ENCODE measurements at regions not wholly inside any gene's neighbourhood (a gene's known extent, or its start where the extent isn't known, plus 50 kb on each side); places are given as distances from the start of the nearest gene placed in this dataset.

DNA sequence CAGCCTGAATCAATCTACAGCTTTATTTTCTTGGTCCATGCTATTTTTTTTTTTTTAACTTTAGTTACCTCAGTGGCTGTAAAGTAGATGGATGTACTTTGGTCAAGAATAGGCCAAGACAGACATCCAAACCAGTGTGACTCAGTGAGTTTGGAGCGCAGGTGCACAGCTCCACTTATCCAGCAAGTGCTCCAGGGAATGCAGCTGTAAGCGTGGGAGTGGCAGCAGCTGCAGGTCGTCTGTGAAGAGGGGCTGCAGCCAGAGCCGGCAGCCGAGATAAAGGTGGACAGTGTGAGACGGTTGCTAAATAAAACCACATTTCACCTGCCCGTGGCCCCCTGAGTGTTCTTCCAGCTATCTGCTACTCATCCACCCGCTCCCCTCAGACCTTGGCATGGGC, 1018.7 kb downstream of the AACS start:
- Histone ChIP-seq H3K27ac (ENCODE audit: insufficient read depth, low read length, poor library complexity, severe bottlenecking) (no peak overlapping the region), H3K27me3 (replicated peaks; ENCODE audit: control insufficient read depth, insufficient read depth, low read length, poor library complexity, severe bottlenecking) (no peaks in the 10 kb centered on the region), H3K36me3 (ENCODE audit: control insufficient read depth, insufficient read depth, low read length) (no peaks in the 10 kb centered on the region), H3K9me3 (ENCODE audit: control insufficient read depth, low read length) (no peaks in the 10 kb centered on the region), H3K4me3 (ENCODE audit: insufficient read depth, low read depth, low read length, poor library complexity, severe bottlenecking) (no peak overlapping the region), H3K4me1 (ENCODE audit: control insufficient read depth, insufficient read depth, low read length, poor library complexity, severe bottlenecking) (no peaks in the 10 kb centered on the region)
- no peak for DNase-seq

GRCh38 chr12:126084480-126084879, 1019.2 kb downstream of the AACS start:
- DNase-seq: no peak

DNA sequence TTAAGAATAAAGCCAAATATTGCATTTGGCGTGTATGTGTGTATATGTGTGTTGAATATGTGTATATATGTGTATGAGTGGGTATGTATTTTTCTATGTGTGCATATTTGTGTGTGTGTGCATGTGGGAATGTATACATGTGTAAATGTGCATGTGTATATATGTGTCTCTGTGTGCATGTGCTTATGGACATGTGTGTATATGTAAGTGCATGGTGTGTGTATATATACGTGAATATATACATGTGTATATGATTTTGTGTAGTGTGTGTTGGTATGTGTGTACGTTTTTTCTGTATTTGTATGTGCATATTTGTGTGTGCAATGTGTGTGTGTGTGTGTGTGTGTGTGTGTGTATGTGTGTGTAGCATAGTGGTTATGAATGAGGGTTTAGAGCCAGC, 1021.0 kb downstream of the AACS start:
- no peak for DNase-seq
- Histone ChIP-seq H3K27ac (ENCODE audit: insufficient read depth, low read length, poor library complexity, severe bottlenecking) (no peak overlapping the region), H3K9me3 (ENCODE audit: control insufficient read depth, low read length) (no peaks in the 10 kb centered on the region), H3K36me3 (ENCODE audit: control insufficient read depth, insufficient read depth, low read length) (no peaks in the 10 kb centered on the region), H3K4me3 (ENCODE audit: insufficient read depth, low read depth, low read length, poor library complexity, severe bottlenecking) (no peak overlapping the region), H3K4me1 (ENCODE audit: control insufficient read depth, insufficient read depth, low read length, poor library complexity, severe bottlenecking) (no peaks in the 10 kb centered on the region), H3K27me3 (replicated peaks; ENCODE audit: control insufficient read depth, insufficient read depth, low read length, poor library complexity, severe bottlenecking) (no peaks in the 10 kb centered on the region)

More at GRCh38 chr12:126084480-126084879, 1019.2 kb downstream of the AACS start:
- H3K9me3 ChIP-seq (ENCODE audit: control insufficient read depth, low read length): no peaks in the 10 kb centered on the region
- no peak overlapping the region for H3K4me3 ChIP-seq (ENCODE audit: insufficient read depth, low read depth, low read length, poor library complexity, severe bottlenecking)
- H3K27me3 ChIP-seq (replicated peaks; ENCODE audit: control insufficient read depth, insufficient read depth, low read length, poor library complexity, severe bottlenecking): no peaks in the 10 kb centered on the region
- no peaks in the 10 kb centered on the region for H3K4me1 ChIP-seq (ENCODE audit: control insufficient read depth, insufficient read depth, low read length, poor library complexity, severe bottlenecking)
- no peaks in the 10 kb centered on the region for H3K36me3 ChIP-seq (ENCODE audit: control insufficient read depth, insufficient read depth, low read length)
- H3K27ac ChIP-seq (ENCODE audit: insufficient read depth, low read length, poor library complexity, severe bottlenecking): no peak overlapping the region

DNA sequence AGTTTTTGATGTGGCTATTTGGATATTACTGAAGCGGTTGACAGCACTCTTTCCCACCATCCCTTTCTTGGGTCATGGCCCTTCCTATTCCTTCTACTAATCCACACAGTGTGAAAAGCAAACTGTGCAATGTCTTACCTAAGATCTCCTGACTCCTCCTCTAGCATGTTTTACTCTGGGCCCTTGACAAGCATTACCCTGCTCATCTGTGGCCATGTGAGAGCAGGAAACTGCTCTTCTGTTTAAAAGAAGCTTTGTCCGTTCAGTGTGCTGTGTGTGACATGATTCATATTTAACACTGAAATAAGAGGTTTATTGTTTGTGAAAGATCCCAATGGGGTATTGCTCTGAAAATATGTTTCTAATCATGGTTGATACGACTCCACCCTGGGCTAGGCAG, 1022.5 kb downstream of the AACS start:
- H3K4me3 ChIP-seq (ENCODE audit: insufficient read depth, low read depth, low read length, poor library complexity, severe bottlenecking): no peak overlapping the region

DNA sequence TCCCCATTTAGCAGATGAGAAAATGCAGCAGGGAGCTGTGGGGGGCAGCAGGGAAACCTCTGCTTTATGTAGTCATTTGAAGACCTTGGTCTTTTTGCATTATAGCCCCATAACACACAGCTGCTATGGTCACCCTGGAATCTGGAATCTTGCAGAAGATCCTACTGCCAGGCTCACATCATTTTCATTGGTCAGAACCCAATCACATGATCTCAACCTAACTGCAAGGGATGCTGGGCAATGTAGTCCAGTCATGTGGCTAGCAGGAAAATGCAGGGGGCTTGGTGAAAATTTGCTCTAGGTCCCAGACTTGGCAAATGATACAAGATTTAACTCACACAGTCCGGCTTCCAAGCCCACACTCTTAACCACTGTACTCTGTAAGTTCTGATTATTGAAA, 1028.7 kb downstream of the AACS start:
- Histone ChIP-seq H3K27me3 (replicated peaks; ENCODE audit: control insufficient read depth, insufficient read depth, low read length, poor library complexity, severe bottlenecking) (no peaks in the 10 kb centered on the region), H3K27ac (ENCODE audit: insufficient read depth, low read length, poor library complexity, severe bottlenecking) (no peak overlapping the region), H3K4me1 (ENCODE audit: control insufficient read depth, insufficient read depth, low read length, poor library complexity, severe bottlenecking) (no peaks in the 10 kb centered on the region), H3K9me3 (ENCODE audit: control insufficient read depth, low read length) (no peaks in the 10 kb centered on the region), H3K4me3 (ENCODE audit: insufficient read depth, low read depth, low read length, poor library complexity, severe bottlenecking) (no peak overlapping the region), H3K36me3 (ENCODE audit: control insufficient read depth, insufficient read depth, low read length) (no peaks in the 10 kb centered on the region)
- DNase-seq: no peak

More for the DNA sequence above, 1022.5 kb downstream of the AACS start:
- no peak for DNase-seq
- H3K9me3 ChIP-seq (ENCODE audit: control insufficient read depth, low read length): no peaks in the 10 kb centered on the region
- H3K4me1 ChIP-seq (ENCODE audit: control insufficient read depth, insufficient read depth, low read length, poor library complexity, severe bottlenecking): no peaks in the 10 kb centered on the region
- H3K27ac ChIP-seq (ENCODE audit: insufficient read depth, low read length, poor library complexity, severe bottlenecking): no peak overlapping the region
- H3K27me3 ChIP-seq (replicated peaks; ENCODE audit: control insufficient read depth, insufficient read depth, low read length, poor library complexity, severe bottlenecking): no peaks in the 10 kb centered on the region
- no peaks in the 10 kb centered on the region for H3K36me3 ChIP-seq (ENCODE audit: control insufficient read depth, insufficient read depth, low read length)

DNA sequence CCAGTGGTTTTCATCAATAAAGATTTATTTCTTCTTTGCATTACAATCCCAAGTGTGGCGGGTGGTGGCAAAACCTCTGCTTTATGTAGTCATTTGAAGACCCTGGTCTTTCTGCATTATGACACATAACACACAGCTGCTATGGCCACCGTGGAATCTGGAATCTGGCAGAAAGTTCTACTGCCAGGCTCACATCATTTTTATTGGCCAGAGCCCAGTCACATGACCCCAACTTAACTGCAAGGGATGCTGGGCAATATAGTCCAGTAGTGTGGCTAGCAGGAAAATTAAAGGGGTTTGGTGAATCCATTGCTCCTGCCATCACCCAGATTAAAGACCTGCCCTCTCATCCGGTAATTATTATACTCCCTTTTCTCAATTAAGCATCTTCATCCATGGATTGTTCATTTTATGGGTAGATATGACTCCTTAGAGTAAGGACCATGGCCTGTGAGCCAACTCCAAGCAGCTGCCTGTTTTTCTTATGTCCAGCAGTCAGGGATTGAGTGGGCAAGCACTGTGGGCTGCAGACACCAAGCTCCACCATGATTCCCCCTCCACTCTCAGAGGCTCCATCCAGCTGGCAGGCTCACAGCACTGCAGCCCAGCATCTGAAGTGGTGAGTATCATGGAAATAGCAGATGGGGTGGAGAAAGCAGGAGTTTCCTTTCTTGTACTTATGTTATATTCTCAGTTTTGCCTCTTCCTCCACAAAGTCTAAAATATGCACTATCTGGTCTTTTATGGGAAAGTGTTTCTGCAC, 1030.7 kb downstream of the AACS start:
- no peaks in the 10 kb centered on the region for H3K36me3 ChIP-seq (ENCODE audit: control insufficient read depth, insufficient read depth, low read length)
- no peak overlapping the region for H3K27ac ChIP-seq (ENCODE audit: insufficient read depth, low read length, poor library complexity, severe bottlenecking)
- H3K27me3 ChIP-seq (replicated peaks; ENCODE audit: control insufficient read depth, insufficient read depth, low read length, poor library complexity, severe bottlenecking): no peaks in the 10 kb centered on the region
- H3K9me3 ChIP-seq (ENCODE audit: control insufficient read depth, low read length): no peaks in the 10 kb centered on the region
- H3K4me3 ChIP-seq (ENCODE audit: insufficient read depth, low read depth, low read length, poor library complexity, severe bottlenecking): no peak overlapping the region
- DNase-seq: no peak
- no peaks in the 10 kb centered on the region for H3K4me1 ChIP-seq (ENCODE audit: control insufficient read depth, insufficient read depth, low read length, poor library complexity, severe bottlenecking)

DNA sequence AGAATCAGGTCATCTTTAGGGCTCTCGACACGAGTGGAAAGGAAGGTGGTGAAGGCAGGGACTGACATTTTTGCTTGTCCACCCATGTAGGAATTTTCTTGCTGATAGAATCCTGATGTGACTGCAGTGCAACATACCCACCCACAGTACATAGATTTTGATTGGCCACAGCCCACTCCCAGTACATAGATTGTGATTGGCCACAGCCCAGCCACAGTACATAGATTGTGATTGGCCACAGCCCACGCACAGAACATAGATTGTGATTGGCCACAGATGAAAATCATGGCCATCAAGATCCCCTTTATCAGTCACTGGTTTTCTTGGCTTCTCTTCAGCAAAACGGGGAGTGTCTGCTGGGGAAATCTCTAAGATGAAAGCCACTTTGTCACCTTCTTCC, 1041.5 kb downstream of the AACS start:
- Histone ChIP-seq H3K36me3 (ENCODE audit: control insufficient read depth, insufficient read depth, low read length) (no peaks in the 10 kb centered on the region), H3K4me3 (ENCODE audit: insufficient read depth, low read depth, low read length, poor library complexity, severe bottlenecking) (no peak overlapping the region), H3K9me3 (ENCODE audit: control insufficient read depth, low read length) (no peaks in the 10 kb centered on the region), H3K27me3 (replicated peaks; ENCODE audit: control insufficient read depth, insufficient read depth, low read length, poor library complexity, severe bottlenecking) (no peaks in the 10 kb centered on the region), H3K27ac (ENCODE audit: insufficient read depth, low read length, poor library complexity, severe bottlenecking) (no peak overlapping the region), H3K4me1 (ENCODE audit: control insufficient read depth, insufficient read depth, low read length, poor library complexity, severe bottlenecking) (no peaks in the 10 kb centered on the region)
- no peak for DNase-seq

DNA sequence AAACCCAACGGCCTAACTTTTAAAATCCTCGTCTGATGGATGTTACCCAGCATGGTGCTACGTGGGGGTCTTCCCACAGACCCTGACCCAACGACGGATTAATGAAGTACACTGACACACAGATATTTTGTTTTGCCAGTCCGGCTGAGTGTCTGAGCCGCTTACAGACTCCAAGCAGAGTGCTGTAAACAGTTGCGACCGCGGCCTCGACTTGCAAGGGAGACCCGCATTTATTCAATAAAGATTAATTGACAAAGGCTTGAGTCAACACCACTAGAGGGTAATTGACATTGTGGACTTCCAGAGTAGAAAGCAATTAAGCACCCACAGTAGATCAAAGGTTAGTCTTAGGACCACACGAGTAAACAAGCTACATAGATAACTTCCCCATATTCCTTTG, 1042.4 kb downstream of the AACS start:
- H3K27ac ChIP-seq (ENCODE audit: insufficient read depth, low read length, poor library complexity, severe bottlenecking): no peak overlapping the region
- H3K9me3 ChIP-seq (ENCODE audit: control insufficient read depth, low read length): no peaks in the 10 kb centered on the region
- H3K27me3 ChIP-seq (replicated peaks; ENCODE audit: control insufficient read depth, insufficient read depth, low read length, poor library complexity, severe bottlenecking): no peaks in the 10 kb centered on the region
- H3K4me1 ChIP-seq (ENCODE audit: control insufficient read depth, insufficient read depth, low read length, poor library complexity, severe bottlenecking): no peaks in the 10 kb centered on the region
- no peak for DNase-seq
- H3K36me3 ChIP-seq (ENCODE audit: control insufficient read depth, insufficient read depth, low read length): no peaks in the 10 kb centered on the region
- H3K4me3 ChIP-seq (ENCODE audit: insufficient read depth, low read depth, low read length, poor library complexity, severe bottlenecking): no peak overlapping the region

GRCh38 chr12:126108247-126108646, 1043.0 kb downstream of the AACS start:
- no peaks in the 10 kb centered on the region for H3K9me3 ChIP-seq (ENCODE audit: control insufficient read depth, low read length)
- H3K4me3 ChIP-seq (ENCODE audit: insufficient read depth, low read depth, low read length, poor library complexity, severe bottlenecking): no peak overlapping the region
- no peaks in the 10 kb centered on the region for H3K4me1 ChIP-seq (ENCODE audit: control insufficient read depth, insufficient read depth, low read length, poor library complexity, severe bottlenecking)
- DNase-seq: no peak
- no peaks in the 10 kb centered on the region for H3K27me3 ChIP-seq (replicated peaks; ENCODE audit: control insufficient read depth, insufficient read depth, low read length, poor library complexity, severe bottlenecking)
- no peak overlapping the region for H3K27ac ChIP-seq (ENCODE audit: insufficient read depth, low read length, poor library complexity, severe bottlenecking)
- no peaks in the 10 kb centered on the region for H3K36me3 ChIP-seq (ENCODE audit: control insufficient read depth, insufficient read depth, low read length)

GRCh38 chr12:126112141-126112540, 1046.9 kb downstream of the AACS start:
- Histone ChIP-seq H3K27me3 (replicated peaks; ENCODE audit: control insufficient read depth, insufficient read depth, low read length, poor library complexity, severe bottlenecking) (no peaks in the 10 kb centered on the region), H3K36me3 (ENCODE audit: control insufficient read depth, insufficient read depth, low read length) (no peaks in the 10 kb centered on the region), H3K9me3 (ENCODE audit: control insufficient read depth, low read length) (no peaks in the 10 kb centered on the region), H3K4me3 (ENCODE audit: insufficient read depth, low read depth, low read length, poor library complexity, severe bottlenecking) (no peak overlapping the region), H3K27ac (ENCODE audit: insufficient read depth, low read length, poor library complexity, severe bottlenecking) (no peak overlapping the region), H3K4me1 (ENCODE audit: control insufficient read depth, insufficient read depth, low read length, poor library complexity, severe bottlenecking) (no peaks in the 10 kb centered on the region)
- DNase-seq: no peak

Measured in effector memory CD4-positive, alpha-beta T cell (primary cell).